Heart left ventricle (tissue), 16 donors: ENCODE measurements at regions not wholly inside any gene's neighbourhood (a gene's known extent, or its start where the extent isn't known, plus 50 kb on each side); places are given as distances from the start of the nearest gene placed in this dataset.
A peak's percentile ranks its signal among the peaks of the same experiment; 100 is the strongest.

Experiments used
- ATAC-seq, 4 donors: fragments of 200-7000 bp; cut with Tn5 transposase; one replicate each; pipeline ENCODE4 v1.9.1; 2020 to 2022; ENCODE audit warnings: moderate library complexity in 4 of 4, mild to moderate bottlenecking in 3 of 4, moderate number of reproducible peaks in 1 of 4
- DNase-seq, 5 donors: peaks; one replicate each; pipeline ENCODE4 v3.0.0-alpha.2; 2020
- H3K27ac ChIP-seq, 12 donors: fragments of 200-600 bp; sonication (generic) in 4 of 12; one replicate each; pipeline versions ENCODE4 v1.5.0 to v1.8.0; 2016 to 2022; ENCODE audit warnings: mild to moderate bottlenecking in 2 of 12
- H3K27me3 ChIP-seq, 9 donors: fragments of 200-600 bp; sonication (generic) in 2 of 9; one replicate each; pipeline versions ENCODE4 v1.5.1 to v1.8.0; 2016 to 2022; ENCODE audit warnings: mild to moderate bottlenecking in 3 of 9
- H3K36me3 ChIP-seq, 9 donors: fragments of 200-600 bp; sonication (generic) in 2 of 9; one replicate each; pipeline versions ENCODE4 v1.5.0 to v1.8.0; 2018 to 2022; ENCODE audit warnings: mild to moderate bottlenecking in 2 of 9
- H3K4me1 ChIP-seq, 12 donors: fragments of 200-600 bp; sonication (generic) in 4 of 12; one replicate each; pipeline versions ENCODE4 v1.5.0 to v1.8.0; 2016 to 2022; ENCODE audit warnings: mild to moderate bottlenecking in 3 of 12
- H3K4me3 ChIP-seq, 12 donors: fragments of 200-600 bp; sonication (generic) in 4 of 12; one replicate each; pipeline versions ENCODE4 v1.5.0 to v1.8.0; 2017 to 2022; ENCODE audit warnings: mild to moderate bottlenecking in 9 of 12, moderate library complexity in 4 of 12
- H3K9me3 ChIP-seq, 12 donors: fragments of 200-600 bp; sonication (generic) in 4 of 12; one replicate each; pipeline versions ENCODE4 v1.5.0 to v1.8.0; 2016 to 2022; ENCODE audit warnings: mild to moderate bottlenecking in 1 of 12
- POLR2A ChIP-seq, 2 donors: fragments of 450-650 bp; IDR thresholded peaks; one replicate each; pipeline ENCODE4 v1.6.1; 2017; ENCODE audit warnings: antibody characterized with exemption in 2 of 2, mild to moderate bottlenecking in 2 of 2, moderate library complexity in 2 of 2
- WGBS, 4 donors: extraction: QIAGEN DNeasy Blood & Tissue Kit in 2 of 4; methylation state at CpG; one replicate each; pipeline versions ENCODE4 v1.1.5 to v1.1.7; 2013 to 2018; 5-methylcytosine and 5-hydroxymethylcytosine counted together
- intact Hi-C, 10 donors: fragments of 100-400 bp; cut with DNase I; formaldehyde crosslinking; loops; one replicate each; pipeline versions ENCODE4 v1.11.1 to v1.14.2; 2022
- TF ChIP-seq, protein P1 (sequence below), 12 donors: fragments of 200-600 bp; sonication (generic) in 4 of 12; IDR thresholded peaks; one replicate each; pipeline versions ENCODE4 v1.5.0 to v1.8.0; 2018 to 2022; ENCODE audit warnings: antibody characterized with exemption in 12 of 12, mild to moderate bottlenecking in 5 of 12
- donor health status: ischemic (EF 13 %, LVEDD 7.1; RV severe dilation, severe dysfunction).
- donor health status: healthy with polysubstance abuse.
- donor health status: DM: no; HTN: yes; CAD: no.
- donor health status: DM: no; HTN: no; CAD: no.
- donor health status: ischemic (EF 25% LVEDD 6.9; RV normal size, moderate dysfunction).
- donor health status: ischemic (EF 25% LVEDD 5.7; RV mildly dilated, moderate dysfunction).
- donor health status: healthy.
- donor health status: DM: yes; HTN: yes; CAD: no.
- donor health status: ischemic (EF 35%, LVEDD 5.7; RV mildly dilated, moderate dysfunction).
- donor health status: nonischemic (EF 11% LVEDD 7.7; RV severe dilation, severe dysfunction).
- donor health status: DM: yes; HTN: yes; CAD: no.
- donor health status: PGD.
- donor health status: ischemic (EF 29% LVEDD 5.4; RV normal size, mild dysfunction).
- donor health status: nonischemic (EF 23%, LVEDD 6.1; RV moderate dilation, normal function).

GRCh38 chr11:98243897-98244296 lies 776.9 kb upstream of the CNTN5 start:
- no peak overlapping the region for H3K27ac ChIP-seq
- DNase-seq = no peak
- H3K36me3 ChIP-seq = no peaks in the 10 kb centered on the region
- no peaks in the 10 kb centered on the region for H3K27me3 ChIP-seq
- H3K4me1 ChIP-seq = no peaks in the 10 kb centered on the region
- H3K9me3 ChIP-seq = peaks cover 0 to 23% (median 0%) of the 10 kb centered on the region in 12 donors
- TF ChIP-seq, protein P1, sequence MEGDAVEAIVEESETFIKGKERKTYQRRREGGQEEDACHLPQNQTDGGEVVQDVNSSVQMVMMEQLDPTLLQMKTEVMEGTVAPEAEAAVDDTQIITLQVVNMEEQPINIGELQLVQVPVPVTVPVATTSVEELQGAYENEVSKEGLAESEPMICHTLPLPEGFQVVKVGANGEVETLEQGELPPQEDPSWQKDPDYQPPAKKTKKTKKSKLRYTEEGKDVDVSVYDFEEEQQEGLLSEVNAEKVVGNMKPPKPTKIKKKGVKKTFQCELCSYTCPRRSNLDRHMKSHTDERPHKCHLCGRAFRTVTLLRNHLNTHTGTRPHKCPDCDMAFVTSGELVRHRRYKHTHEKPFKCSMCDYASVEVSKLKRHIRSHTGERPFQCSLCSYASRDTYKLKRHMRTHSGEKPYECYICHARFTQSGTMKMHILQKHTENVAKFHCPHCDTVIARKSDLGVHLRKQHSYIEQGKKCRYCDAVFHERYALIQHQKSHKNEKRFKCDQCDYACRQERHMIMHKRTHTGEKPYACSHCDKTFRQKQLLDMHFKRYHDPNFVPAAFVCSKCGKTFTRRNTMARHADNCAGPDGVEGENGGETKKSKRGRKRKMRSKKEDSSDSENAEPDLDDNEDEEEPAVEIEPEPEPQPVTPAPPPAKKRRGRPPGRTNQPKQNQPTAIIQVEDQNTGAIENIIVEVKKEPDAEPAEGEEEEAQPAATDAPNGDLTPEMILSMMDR (IDR thresholded peaks at IDR 0.05) = no peak
- TF ChIP-seq POLR2A (IDR thresholded peaks at IDR 0.05) = no peak
- ATAC-seq = no peak
- no peak overlapping the region for H3K4me3 ChIP-seq
- intact Hi-C loops = no loop called here
- 73 to 88% (median 86%) methylated on average over 6 of the region's 6 CpGs for WGBS, 4 donors

GRCh38 chr11:98260983-98261382 lies 759.8 kb upstream of the CNTN5 start:
- intact Hi-C loops = no loop called here
- TF ChIP-seq, protein P1 (IDR thresholded peaks at IDR 0.05) = peak in 1 of 12 donors; percentile 8
- TF ChIP-seq POLR2A (IDR thresholded peaks at IDR 0.05) = no peak
- H3K27ac ChIP-seq = no peak overlapping the region
- no peaks in the 10 kb centered on the region for H3K27me3 ChIP-seq
- ATAC-seq (no peak), DNase-seq (no peak)
- no peaks in the 10 kb centered on the region for H3K36me3 ChIP-seq
- 87 to 95% (median 90%) methylated on average over 1 of the region's 1 CpG for WGBS, 4 donors
- peaks cover 0 to 10% (median 0%) of the 10 kb centered on the region in 12 donors for H3K9me3 ChIP-seq
- no peaks in the 10 kb centered on the region for H3K4me1 ChIP-seq
- no peak overlapping the region for H3K4me3 ChIP-seq

DNA sequence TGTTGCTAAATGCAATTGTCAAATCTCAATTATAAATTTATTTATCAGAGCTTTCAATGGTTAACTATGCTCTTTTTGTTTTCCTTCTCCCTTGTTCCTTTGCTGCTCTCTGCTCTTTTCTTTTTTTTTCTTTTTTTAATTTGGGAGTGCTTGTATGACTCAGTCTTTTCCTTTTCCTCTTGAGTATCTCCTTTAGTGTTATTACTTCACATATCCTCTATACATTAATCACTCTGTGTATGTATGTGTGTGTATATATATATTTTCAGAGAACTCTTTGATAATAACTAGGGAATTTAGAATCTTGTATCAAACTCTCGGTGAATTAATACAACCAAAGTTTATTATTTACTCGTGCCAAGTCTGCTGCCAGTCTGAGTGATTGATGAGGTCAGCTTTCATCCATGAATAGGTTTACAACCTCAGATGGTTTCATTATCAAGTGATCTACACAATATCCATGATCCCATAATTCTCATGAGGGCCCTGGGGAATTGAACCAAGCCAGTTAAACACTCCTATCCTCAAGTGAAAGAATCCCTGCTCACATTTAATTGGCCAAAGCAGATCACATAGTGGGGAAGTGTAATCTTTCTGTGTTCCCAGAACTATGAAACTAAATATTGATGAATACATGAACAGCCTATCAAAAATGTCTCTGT lies 743.4 kb upstream of the CNTN5 start:
- Histone ChIP-seq H3K4me3 (no peak overlapping the region), H3K9me3 (peaks cover 0 to 5% (median 0%) of the 10 kb centered on the region in 12 donors), H3K36me3 (no peaks in the 10 kb centered on the region), H3K27me3 (peaks cover 0 to 3% (median 0%) of the 10 kb centered on the region in 9 donors), H3K4me1 (no peaks in the 10 kb centered on the region), H3K27ac (no peak overlapping the region)
- no peak for TF ChIP-seq POLR2A (IDR thresholded peaks at IDR 0.05)
- TF ChIP-seq, protein P1 (IDR thresholded peaks at IDR 0.05) = no peak
- no peak for ATAC-seq
- WGBS, 4 donors = 69 to 78% (median 72%) methylated on average over 2 of the region's 2 CpGs
- intact Hi-C loops = no loop called here
- no peak for DNase-seq

GRCh38 chr11:98289617-98290263 lies 731.0 kb upstream of the CNTN5 start:
- TF ChIP-seq, protein P1 (IDR thresholded peaks at IDR 0.05) = no peak
- TF ChIP-seq POLR2A (IDR thresholded peaks at IDR 0.05) = no peak
- no peak overlapping the region for H3K27ac ChIP-seq
- no peaks in the 10 kb centered on the region for H3K36me3 ChIP-seq
- ATAC-seq (no peak), DNase-seq (no peak)
- H3K9me3 ChIP-seq = no peaks in the 10 kb centered on the region
- no peaks in the 10 kb centered on the region for H3K27me3 ChIP-seq
- intact Hi-C loops = no loop called here
- H3K4me3 ChIP-seq = no peak overlapping the region
- no peaks in the 10 kb centered on the region for H3K4me1 ChIP-seq
- WGBS, 4 donors = 80 to 85% (median 83%) methylated on average over 3 of the region's 3 CpGs
